ENCODE measurements at regions not wholly inside any gene's neighbourhood (a gene's known extent, or its start where the extent isn't known, plus 50 kb on each side); places are given as distances from the start of the nearest gene placed in this dataset.

- Histone ChIP-seq H3K4me1 (no peaks in the 10 kb centered on the region), H3K27ac (no peak overlapping the region), H3K9me3 (ENCODE audit: control insufficient read depth, low read length) (no peaks in the 10 kb centered on the region), H2AFZ (no peak overlapping the region), H3K4me2 (ENCODE audit: low read length) (no peak overlapping the region), H3K79me2 (no peaks in the 10 kb centered on the region), H3K27me3 (ENCODE audit: control insufficient read depth, insufficient read depth, low read length) (no peaks in the 10 kb centered on the region), H3K36me3 (ENCODE audit: control insufficient read depth, insufficient read depth, low read length) (no peaks in the 10 kb centered on the region), H3K9ac (no peak overlapping the region), H3K4me3 (ENCODE audit: low read depth, low read length) (no peak overlapping the region)
- no peak for TF ChIP-seq CTCF (IDR thresholded peaks at IDR 0.05)
These were observed 92.4 kb upstream of the SSTR4 start for GRCh38 chr20:22942742-22943141.

- H2AFZ ChIP-seq = no peak overlapping the region
- H3K27ac ChIP-seq = no peak overlapping the region
- H3K4me2 ChIP-seq (ENCODE audit: low read length) = no peak overlapping the region
- H3K36me3 ChIP-seq (ENCODE audit: control insufficient read depth, insufficient read depth, low read length) = no peaks in the 10 kb centered on the region
- H3K9ac ChIP-seq = no peak overlapping the region
- TF ChIP-seq CTCF (IDR thresholded peaks at IDR 0.05) = no peak
- no peaks in the 10 kb centered on the region for H3K27me3 ChIP-seq (ENCODE audit: control insufficient read depth, insufficient read depth, low read length)
- H3K4me3 ChIP-seq (ENCODE audit: low read depth, low read length) = no peak overlapping the region
- no peaks in the 10 kb centered on the region for H3K9me3 ChIP-seq (ENCODE audit: control insufficient read depth, low read length)
- H3K4me1 ChIP-seq = no peaks in the 10 kb centered on the region
- no peaks in the 10 kb centered on the region for H3K79me2 ChIP-seq
These were observed 91.0 kb upstream of the SSTR4 start for GRCh38 chr20:22944062-22944461.

- Histone ChIP-seq H3K4me1 (no peaks in the 10 kb centered on the region), H3K27ac (no peak overlapping the region), H3K9ac (no peak overlapping the region), H2AFZ (no peak overlapping the region), H3K79me2 (no peaks in the 10 kb centered on the region), H3K4me3 (ENCODE audit: low read depth, low read length) (no peak overlapping the region), H3K36me3 (ENCODE audit: control insufficient read depth, insufficient read depth, low read length) (no peaks in the 10 kb centered on the region), H3K9me3 (ENCODE audit: control insufficient read depth, low read length) (no peaks in the 10 kb centered on the region), H3K4me2 (ENCODE audit: low read length) (no peak overlapping the region), H3K27me3 (ENCODE audit: control insufficient read depth, insufficient read depth, low read length) (no peaks in the 10 kb centered on the region)
- no peak for TF ChIP-seq CTCF (IDR thresholded peaks at IDR 0.05)
These were observed 90.2 kb upstream of the SSTR4 start for GRCh38 chr20:22944936-22945335.

GRCh38 chr20:22946596-22946995 lies 88.5 kb upstream of the SSTR4 start:
- no peak overlapping the region for H3K4me3 ChIP-seq (ENCODE audit: low read depth, low read length)
- TF ChIP-seq CTCF (IDR thresholded peaks at IDR 0.05) = no peak
- no peak overlapping the region for H2AFZ ChIP-seq

GRCh38 chr20:22949331-22950109 lies 85.6 kb upstream of the SSTR4 start:
- Histone ChIP-seq H3K79me2 (no peaks in the 10 kb centered on the region), H3K27ac (no peak overlapping the region), H3K27me3 (ENCODE audit: control insufficient read depth, insufficient read depth, low read length) (no peaks in the 10 kb centered on the region), H3K36me3 (ENCODE audit: control insufficient read depth, insufficient read depth, low read length) (no peaks in the 10 kb centered on the region), H2AFZ (no peak overlapping the region), H3K4me3 (ENCODE audit: low read depth, low read length) (no peak overlapping the region), H3K4me2 (ENCODE audit: low read length) (no peak overlapping the region), H3K4me1 (no peaks in the 10 kb centered on the region), H3K9me3 (ENCODE audit: control insufficient read depth, low read length) (no peaks in the 10 kb centered on the region), H3K9ac (no peak overlapping the region)
- TF ChIP-seq CTCF (IDR thresholded peaks at IDR 0.05) = no peak

More at GRCh38 chr20:22946596-22946995, 88.5 kb upstream of the SSTR4 start:
- Histone ChIP-seq H3K4me2 (ENCODE audit: low read length) (no peak overlapping the region), H3K36me3 (ENCODE audit: control insufficient read depth, insufficient read depth, low read length) (no peaks in the 10 kb centered on the region), H3K9me3 (ENCODE audit: control insufficient read depth, low read length) (no peaks in the 10 kb centered on the region), H3K4me1 (no peaks in the 10 kb centered on the region), H3K9ac (no peak overlapping the region), H3K27me3 (ENCODE audit: control insufficient read depth, insufficient read depth, low read length) (no peaks in the 10 kb centered on the region), H3K79me2 (no peaks in the 10 kb centered on the region), H3K27ac (no peak overlapping the region)
